ELF-1 (cell line): ENCODE measurements at regions not wholly inside any gene's neighbourhood (a gene's known extent, or its start where the extent isn't known, plus 50 kb on each side); places are given as distances from the start of the nearest gene placed in this dataset.
A peak's percentile ranks its signal among the peaks of the same experiment; 100 is the strongest.
"Not testable (repeated sequence)": the region's sequence is repeated elsewhere in the genome, so short reads cannot be mapped to it uniquely, and the experiment has no call there.

Source experiments
- DNase-seq: peaks from one replicate; pipeline ENCODE4 v3.0.0-alpha.2; 2016; ENCODE audit warnings: low read depth, low spot score

- DNase-seq, result no peak
Observed at GRCh38 chr15:77862651-77863104, 214.8 kb downstream of the TBC1D2B start.

- DNase-seq, result not testable (repeated sequence)
Observed at GRCh38 chr15:77861997-77862635, 215.4 kb downstream of the TBC1D2B start.

DNA sequence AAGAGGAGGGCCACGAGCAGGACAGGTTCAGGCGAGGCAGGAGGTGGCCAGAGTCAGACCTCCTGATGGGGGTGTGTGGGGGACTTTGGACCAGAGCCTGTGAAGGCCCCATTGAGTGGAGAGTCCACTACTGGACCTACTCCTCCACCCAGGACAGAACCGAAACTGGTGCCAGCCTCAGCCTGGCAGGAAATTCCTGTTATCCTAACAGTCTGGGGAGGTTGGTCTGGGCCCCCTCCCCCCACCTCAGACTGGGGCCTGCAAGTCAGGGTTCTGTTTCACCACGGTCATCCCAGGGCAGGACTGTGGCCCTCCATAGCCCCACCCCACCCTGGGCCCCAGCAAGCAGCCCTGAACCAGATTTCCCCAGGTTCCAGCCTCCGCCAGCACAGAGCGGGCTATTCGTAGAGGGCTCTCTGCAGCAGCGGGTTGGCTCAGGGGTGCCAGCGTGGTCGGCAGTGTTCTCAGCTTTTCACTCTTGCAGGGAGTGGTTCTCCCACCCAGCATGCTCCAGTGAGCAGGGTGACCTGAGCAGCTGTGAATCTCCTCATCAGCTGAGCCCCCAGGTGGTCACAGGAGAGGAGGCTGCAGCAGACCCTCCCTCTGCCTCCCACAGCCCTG, 217.3 kb downstream of the TBC1D2B start:
- no peak for DNase-seq

- DNase-seq, result no peak
Observed at GRCh38 chr15:77859491-77860060, 217.9 kb downstream of the TBC1D2B start.

GRCh38 chr15:77858792-77859490, 218.6 kb downstream of the TBC1D2B start:
- no peak for DNase-seq

DNA sequence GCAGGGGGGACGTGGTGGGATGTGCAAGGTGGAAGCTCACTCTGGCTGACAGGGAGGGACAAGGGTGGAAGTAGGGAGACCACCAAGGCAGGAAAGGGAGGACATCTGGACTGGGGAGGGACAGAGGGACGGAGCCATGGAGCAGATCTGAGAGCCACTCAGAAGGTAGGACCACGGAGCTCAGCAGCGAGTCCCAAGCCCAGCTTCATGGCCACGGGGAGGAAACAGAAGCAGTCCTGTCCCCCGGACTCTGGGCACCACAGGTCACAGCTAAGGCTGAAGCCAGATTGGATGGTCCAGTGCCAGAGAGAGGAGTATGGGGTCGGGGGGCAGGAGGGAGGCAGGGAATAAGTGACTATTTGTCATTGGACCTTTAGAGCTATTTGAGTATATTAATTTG, 220.1 kb downstream of the TBC1D2B start:
- no peak for DNase-seq

DNA sequence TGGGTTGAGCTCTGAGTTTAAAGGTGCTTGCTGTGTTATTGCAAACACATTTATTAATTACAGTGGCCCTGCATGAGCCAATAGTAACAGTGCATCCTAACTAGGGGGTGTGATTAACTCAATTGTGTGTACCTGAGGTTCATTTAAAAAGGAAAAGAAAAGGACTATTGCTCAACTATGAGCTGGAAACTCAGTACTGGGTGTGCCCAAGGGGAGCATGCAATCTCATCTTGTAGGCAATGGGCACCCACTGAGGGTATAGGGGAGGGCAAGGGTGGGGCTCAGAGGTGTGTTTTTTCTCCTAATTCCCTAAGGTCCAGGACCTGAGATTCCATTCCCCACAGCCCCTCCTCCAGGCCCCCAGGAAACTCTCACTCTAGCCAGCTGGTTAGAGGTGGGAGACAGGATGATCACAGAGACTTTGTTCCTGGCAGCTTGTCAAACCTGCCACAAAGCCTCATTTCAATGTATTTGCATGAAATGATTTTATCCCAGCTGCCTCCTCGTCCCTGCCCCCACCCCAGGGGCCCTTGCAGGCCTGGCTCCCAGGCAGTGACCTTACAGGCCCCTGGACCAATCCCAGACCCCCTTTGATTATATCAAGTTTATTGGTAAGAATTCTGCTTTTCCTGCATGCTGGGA, 220.7 kb downstream of the TBC1D2B start:
- DNase-seq, result no peak

- no peak for DNase-seq
Observed at GRCh38 chr15:77855871-77856270, 221.6 kb downstream of the TBC1D2B start.

DNA sequence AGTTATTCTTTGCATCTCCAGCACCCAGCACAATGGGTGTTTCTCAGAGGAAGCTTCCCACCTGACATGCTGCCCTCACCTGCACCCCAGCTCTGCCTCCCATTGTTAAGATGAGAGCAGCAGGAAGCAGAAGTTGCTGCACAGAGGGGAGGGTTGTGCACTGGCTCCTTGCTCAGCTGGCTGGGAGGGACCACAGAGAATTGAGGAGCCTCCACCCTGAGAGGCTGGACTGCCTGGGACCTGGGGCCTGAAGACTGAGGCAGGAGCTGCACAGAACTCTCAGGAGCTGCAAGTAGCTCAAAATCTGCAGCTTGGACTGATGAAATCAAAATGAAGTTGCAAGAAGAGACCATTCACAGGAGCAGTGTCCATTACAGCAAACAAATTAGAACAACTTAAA, 222.3 kb upstream of the LINGO1 start:
- no peak for DNase-seq

GRCh38 chr15:77853910-77854309, 221.2 kb upstream of the LINGO1 start:
- DNase-seq, result no peak

DNA sequence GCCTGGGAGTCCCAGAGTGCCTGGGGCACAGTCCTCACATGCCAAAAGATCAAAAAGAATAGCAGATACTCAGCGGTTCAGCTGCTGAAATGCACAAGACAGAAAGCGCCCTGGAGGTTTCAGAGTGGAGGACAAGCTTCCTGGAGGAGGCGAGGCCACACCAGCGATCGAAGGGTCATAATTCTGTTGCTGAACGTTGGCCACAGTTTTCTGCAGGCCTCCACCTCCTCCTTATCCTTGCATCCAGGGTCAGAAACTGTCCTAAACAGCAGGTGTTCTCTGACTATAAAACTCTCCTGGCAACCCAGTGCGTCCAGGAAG, 220.3 kb upstream of the LINGO1 start:
- peak; percentile 66 for DNase-seq

GRCh38 chr15:77852241-77853007, 219.7 kb upstream of the LINGO1 start:
- no peak for DNase-seq

DNA sequence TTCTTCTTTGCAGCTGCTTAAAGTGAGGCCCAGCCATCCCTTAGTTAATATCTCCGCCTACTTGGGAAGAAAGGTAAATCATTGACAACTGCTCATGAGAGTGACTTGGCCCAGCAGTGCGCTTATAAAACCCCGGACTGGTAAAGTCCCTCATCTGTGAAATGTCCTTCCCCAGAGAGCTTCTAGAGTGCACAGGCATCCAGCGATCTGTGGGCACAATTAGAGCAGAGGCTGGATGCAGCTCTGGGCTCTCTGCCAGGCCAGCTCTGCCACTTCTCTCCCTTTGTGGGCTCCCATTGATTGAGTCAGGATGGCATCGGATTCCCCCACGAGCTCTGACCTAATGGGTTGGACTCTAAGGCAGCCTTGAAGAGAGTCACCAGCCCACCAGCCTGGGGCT, 219.0 kb upstream of the LINGO1 start:
- DNase-seq, result no peak

DNA sequence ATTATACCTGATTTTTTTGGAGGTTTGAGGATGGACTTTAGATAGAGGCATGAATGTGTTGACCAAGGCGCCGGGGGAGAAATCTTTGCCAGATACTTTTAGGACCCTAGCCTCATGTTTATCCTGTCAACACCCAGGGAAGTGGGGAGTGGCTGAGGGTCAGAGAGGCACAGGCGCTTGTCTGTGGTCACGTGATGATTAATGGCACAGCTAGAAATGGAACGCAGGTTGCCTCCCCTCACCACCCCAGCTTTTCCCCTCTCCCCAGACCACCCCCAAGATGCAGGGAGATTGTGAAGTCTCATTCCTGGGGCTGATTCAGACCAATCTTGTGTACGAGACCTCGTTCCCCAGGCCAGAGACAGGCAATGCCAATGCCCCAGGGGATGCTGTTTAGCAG, 218.4 kb upstream of the LINGO1 start:
- no peak for DNase-seq

DNA sequence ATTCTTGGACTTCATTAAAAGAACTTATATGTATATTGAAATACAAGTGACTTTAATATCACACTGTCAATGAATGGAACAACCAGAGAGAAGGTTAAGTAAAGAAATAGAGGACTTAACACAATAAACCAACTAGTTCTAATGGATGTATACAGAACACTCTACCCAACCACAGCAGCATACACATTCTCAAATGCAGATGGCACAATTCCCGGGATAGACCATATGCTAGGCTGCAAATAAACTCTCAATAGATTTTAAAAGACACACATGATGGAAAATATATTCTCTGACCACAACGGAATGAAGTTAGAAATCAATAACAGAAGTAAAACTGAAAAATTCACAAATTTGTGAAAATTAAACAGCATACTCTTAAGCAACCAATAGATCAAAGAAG, 214.3 kb upstream of the LINGO1 start:
- DNase-seq, result no peak

GRCh38 chr15:77846360-77846759, 213.6 kb upstream of the LINGO1 start:
- no peak for DNase-seq

DNA sequence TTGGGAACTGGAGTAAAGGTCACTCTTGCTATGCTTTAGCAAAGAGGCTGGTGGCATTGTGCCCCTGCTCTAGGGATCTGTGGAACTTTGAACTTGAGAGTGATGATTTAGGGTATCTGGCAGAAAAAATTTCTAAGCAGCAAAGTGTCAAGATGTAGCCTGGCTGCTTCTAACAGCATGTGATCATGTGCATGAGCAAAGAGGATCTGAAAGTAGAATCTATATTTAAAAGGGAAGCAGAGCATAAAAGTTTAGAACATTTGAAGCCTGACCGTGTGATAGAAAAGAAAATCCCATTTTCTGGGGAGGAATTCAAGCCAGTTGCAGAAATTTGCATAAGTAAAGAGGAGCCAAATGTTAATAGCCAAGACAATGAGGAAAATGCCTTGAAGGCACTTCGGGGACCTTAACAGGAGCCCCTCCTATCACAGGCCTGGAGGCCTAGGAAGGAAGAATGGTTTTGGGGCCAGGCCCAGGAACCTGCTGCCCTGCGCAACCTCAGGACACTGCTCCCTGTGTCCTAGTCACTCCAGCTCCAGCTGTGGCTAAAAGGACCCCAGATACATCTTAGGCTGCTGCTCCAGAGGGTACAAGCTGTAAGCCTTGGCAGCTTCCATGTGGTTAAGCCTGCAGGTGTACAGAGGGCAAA, 212.2 kb upstream of the LINGO1 start:
- DNase-seq, result no peak

GRCh38 chr15:77843546-77843945, 210.8 kb upstream of the LINGO1 start:
- no peak for DNase-seq

GRCh38 chr15:77840991-77841775, 208.5 kb upstream of the LINGO1 start:
- DNase-seq, result no peak
